ENCODE measurements at regions not wholly inside any gene's neighbourhood (a gene's known extent, or its start where the extent isn't known, plus 50 kb on each side); places are given as distances from the start of the nearest gene placed in this dataset.
A peak's percentile ranks its signal among the peaks of the same experiment; 100 is the strongest.

DNA sequence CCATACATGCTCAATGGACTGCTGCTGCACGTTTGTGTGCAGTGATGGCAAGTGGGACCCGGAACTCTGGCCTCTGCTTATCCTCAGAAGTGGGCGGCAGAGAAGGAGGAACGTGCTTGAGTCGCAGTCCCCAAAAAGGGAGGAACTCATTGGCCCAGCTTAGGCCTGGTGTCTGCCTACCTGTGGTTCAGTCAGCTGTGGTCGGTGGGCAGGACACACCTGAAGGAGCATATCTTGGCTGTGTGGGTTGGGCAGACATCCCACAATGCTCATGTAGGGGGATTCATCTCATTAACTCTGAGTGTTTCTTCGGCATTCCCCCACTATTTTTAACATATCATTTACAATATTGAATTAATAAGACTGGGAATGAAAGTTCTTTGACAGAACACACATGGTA lies 122.9 kb upstream of the IL12B start:
- Mint-ChIP-seq H3K27ac (no peak overlapping the region), H3K27me3 (peaks cover 0 to 67% (median 4%) of the 10 kb centered on the region in 5 donors), H3K36me3 (no peaks in the 10 kb centered on the region), H3K4me3 (no peak overlapping the region), H3K4me1 (peaks cover 0 to 21% (median 0%) of the 10 kb centered on the region in 7 donors), H3K9me3 (no peaks in the 10 kb centered on the region)
- no peaks in the 10 kb centered on the region for H3K27me3 ChIP-seq (ENCODE audit: control insufficient read depth in 2 of 2, insufficient read depth in 2 of 2, low read length in 2 of 2)
- H3K9me3 ChIP-seq (ENCODE audit: control insufficient read depth in 2 of 3, low read length in 3 of 3): no peaks in the 10 kb centered on the region
- H3K4me1 ChIP-seq (ENCODE audit: control insufficient read depth in 2 of 2, insufficient read depth in 2 of 2, low read length in 2 of 2): no peaks in the 10 kb centered on the region
- no peak for DNase-seq
- ChIA-PET CTCF (no interaction called here), POLR2A (interaction anchor here (0.7 kb wide), 1 partner anchor 223 kb away, joined by 3 read pairs; no protein-coding TSS in a partner anchor)
- no peaks in the 10 kb centered on the region for H3K36me3 ChIP-seq (ENCODE audit: control insufficient read depth in 2 of 3, insufficient read depth in 3 of 3, low read length in 3 of 3)
- intact Hi-C loops (cut with micrococcal nuclease): loop anchor here in 1 of 2 donors (10.0 kb wide), 1 partner anchor 322 kb away; no protein-coding TSS in a partner anchor
- no peak overlapping the region for H3K4me3 ChIP-seq (ENCODE audit: low read length)
- ATAC-seq: no peak
- H3K27ac ChIP-seq (ENCODE audit: low read depth, low read length): no peak overlapping the region

DNA sequence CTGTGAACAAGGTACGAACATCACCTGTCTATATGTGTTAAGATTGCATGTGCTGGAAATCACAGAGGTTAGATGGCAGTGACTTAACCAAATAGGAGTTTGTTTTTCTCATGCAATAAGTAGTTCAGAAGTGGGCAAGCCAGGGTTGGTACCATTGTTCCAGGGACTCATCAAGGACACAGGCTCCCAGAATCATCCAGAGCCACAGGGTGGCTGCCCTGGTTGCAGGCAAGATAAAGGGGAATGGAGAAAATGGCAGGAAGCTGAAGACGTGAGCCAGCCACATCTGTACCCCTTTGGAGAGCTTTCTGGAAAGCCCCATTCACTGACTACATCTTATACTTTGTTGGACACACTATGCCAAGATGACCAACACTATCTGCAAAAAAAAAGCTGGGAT lies 126.0 kb upstream of the IL12B start:
- no peak for ATAC-seq
- H3K4me3 Mint-ChIP-seq: no peak overlapping the region
- Histone ChIP-seq H3K27ac (ENCODE audit: low read depth, low read length) (no peak overlapping the region), H3K4me1 (ENCODE audit: control insufficient read depth in 2 of 2, insufficient read depth in 2 of 2, low read length in 2 of 2) (no peaks in the 10 kb centered on the region), H3K36me3 (ENCODE audit: control insufficient read depth in 2 of 3, insufficient read depth in 3 of 3, low read length in 3 of 3) (no peaks in the 10 kb centered on the region), H3K9me3 (ENCODE audit: control insufficient read depth in 2 of 3, low read length in 3 of 3) (no peaks in the 10 kb centered on the region), H3K4me3 (ENCODE audit: low read length) (no peak overlapping the region), H3K27me3 (ENCODE audit: control insufficient read depth in 2 of 2, insufficient read depth in 2 of 2, low read length in 2 of 2) (no peaks in the 10 kb centered on the region)
- peaks cover 0 to 70% (median 4%) of the 10 kb centered on the region in 5 donors for H3K27me3 Mint-ChIP-seq
- H3K27ac Mint-ChIP-seq: peak overlapping the region in 1 of 9 donors; percentile 27
- H3K36me3 Mint-ChIP-seq: no peaks in the 10 kb centered on the region
- H3K4me1 Mint-ChIP-seq: peaks cover 0 to 40% (median 0%) of the 10 kb centered on the region in 7 donors
- ChIA-PET CTCF (no interaction called here), POLR2A (no interaction called here)
- H3K9me3 Mint-ChIP-seq: peaks cover 0 to 5% (median 0%) of the 10 kb centered on the region in 11 donors
- no peak for DNase-seq
- intact Hi-C loops (cut with micrococcal nuclease): loop anchor here in 1 of 2 donors (1.0 to 10.0 kb wide), 3 partner anchors 44 to 319 kb away; no protein-coding TSS in a partner anchor

GRCh38 chr5:159456722-159457465 lies 126.6 kb upstream of the IL12B start:
- Mint-ChIP-seq H3K27me3 (peaks cover 0 to 70% (median 4%) of the 10 kb centered on the region in 5 donors), H3K36me3 (no peaks in the 10 kb centered on the region), H3K4me1 (peaks cover 0 to 40% (median 0%) of the 10 kb centered on the region in 7 donors), H3K4me3 (no peak overlapping the region), H3K27ac (no peak overlapping the region), H3K9me3 (peaks cover 0 to 5% (median 0%) of the 10 kb centered on the region in 11 donors)
- Histone ChIP-seq H3K9me3 (ENCODE audit: control insufficient read depth in 2 of 3, low read length in 3 of 3) (no peaks in the 10 kb centered on the region), H3K27me3 (ENCODE audit: control insufficient read depth in 2 of 2, insufficient read depth in 2 of 2, low read length in 2 of 2) (no peaks in the 10 kb centered on the region), H3K4me3 (ENCODE audit: low read length) (no peak overlapping the region), H3K36me3 (ENCODE audit: control insufficient read depth in 2 of 3, insufficient read depth in 3 of 3, low read length in 3 of 3) (no peaks in the 10 kb centered on the region), H3K27ac (ENCODE audit: low read depth, low read length) (no peak overlapping the region), H3K4me1 (ENCODE audit: control insufficient read depth in 2 of 2, insufficient read depth in 2 of 2, low read length in 2 of 2) (no peaks in the 10 kb centered on the region)
- ChIA-PET POLR2A (interaction anchor here (1.0 kb wide), 1 partner anchor 267 kb away, joined by 3 read pairs; no protein-coding TSS in a partner anchor), CTCF (no interaction called here)
- ATAC-seq (peak; percentile 50), DNase-seq (peak in 1 of 9 donors; percentile 56)
- intact Hi-C loops (cut with micrococcal nuclease): loop anchor here in 1 of 2 donors (1.0 to 10.0 kb wide), 3 partner anchors 45 to 318 kb away; no protein-coding TSS in a partner anchor

DNA sequence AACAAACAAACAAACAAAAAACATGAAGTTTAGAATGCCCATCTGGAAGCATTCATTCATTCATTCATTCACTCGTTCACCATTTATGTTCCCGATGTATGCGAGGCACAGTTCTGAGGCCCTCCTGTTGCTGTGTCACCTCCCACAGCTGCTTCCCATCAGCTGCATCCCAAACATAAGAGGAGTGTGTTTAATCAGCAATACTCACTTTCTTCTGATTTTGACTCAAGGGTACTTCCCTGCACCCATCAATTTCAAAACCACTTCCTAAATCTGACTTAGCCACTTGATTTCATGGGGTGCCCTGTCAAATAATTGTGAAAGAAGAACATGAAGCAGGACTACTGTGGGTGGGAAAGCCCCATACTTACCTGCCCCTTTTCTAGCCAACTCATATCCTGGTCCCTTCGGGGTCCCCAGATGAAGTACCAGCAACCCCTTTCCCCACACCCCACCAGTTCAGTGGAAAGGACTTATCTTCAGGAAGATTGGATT lies 128.0 kb upstream of the IL12B start:
- H3K36me3 ChIP-seq (ENCODE audit: control insufficient read depth in 2 of 3, insufficient read depth in 3 of 3, low read length in 3 of 3): no peaks in the 10 kb centered on the region
- peak; percentile 51 for ATAC-seq
- intact Hi-C loops (cut with micrococcal nuclease): loop anchor here in 1 of 2 donors (5.0 to 10.0 kb wide), 2 partner anchors 121 to 317 kb away; no protein-coding TSS in a partner anchor
- Mint-ChIP-seq H3K27ac (peak overlapping the region in 1 of 9 donors; percentile 35), H3K4me1 (peaks cover 0 to 40% (median 0%) of the 10 kb centered on the region in 7 donors), H3K36me3 (no peaks in the 10 kb centered on the region), H3K9me3 (peaks cover 0 to 5% (median 0%) of the 10 kb centered on the region in 11 donors), H3K27me3 (peaks cover 0 to 75% (median 0%) of the 10 kb centered on the region in 5 donors), H3K4me3 (no peak overlapping the region)
- ChIA-PET POLR2A (no interaction called here), CTCF (no interaction called here)
- peak in 1 of 9 donors; percentile 45 for DNase-seq
- no peak overlapping the region for H3K4me3 ChIP-seq (ENCODE audit: low read length)
- H3K9me3 ChIP-seq (ENCODE audit: control insufficient read depth in 2 of 3, low read length in 3 of 3): no peaks in the 10 kb centered on the region
- no peaks in the 10 kb centered on the region for H3K27me3 ChIP-seq (ENCODE audit: control insufficient read depth in 2 of 2, insufficient read depth in 2 of 2, low read length in 2 of 2)
- H3K27ac ChIP-seq (ENCODE audit: low read depth, low read length): no peak overlapping the region
- H3K4me1 ChIP-seq (ENCODE audit: control insufficient read depth in 2 of 2, insufficient read depth in 2 of 2, low read length in 2 of 2): no peaks in the 10 kb centered on the region

DNA sequence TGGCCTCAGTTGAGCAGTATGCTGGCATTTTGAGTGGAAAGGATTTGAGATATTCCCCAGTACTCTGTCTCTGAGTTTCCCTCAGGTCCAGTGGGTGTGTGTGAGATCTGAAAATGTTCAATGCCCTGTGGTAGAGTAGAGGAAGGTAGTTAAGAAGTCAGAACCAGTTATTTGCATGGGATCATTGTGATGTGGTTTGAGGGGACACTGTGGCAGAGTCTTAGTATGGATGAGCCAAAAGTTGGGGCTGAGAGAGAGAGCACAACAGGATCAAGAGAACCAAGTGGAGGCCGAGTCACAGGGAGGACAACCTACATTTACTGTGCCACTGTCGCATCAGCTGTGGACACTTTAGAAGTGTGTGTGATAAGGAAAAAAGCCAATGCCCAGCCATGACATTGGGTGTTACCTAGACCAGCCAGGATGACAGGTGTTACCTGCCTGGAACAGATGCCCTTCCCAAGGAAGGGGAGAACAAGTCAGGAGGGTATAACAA lies 128.9 kb upstream of the IL12B start:
- Mint-ChIP-seq H3K27ac (no peak overlapping the region), H3K36me3 (no peaks in the 10 kb centered on the region), H3K9me3 (peaks cover 0 to 5% (median 0%) of the 10 kb centered on the region in 11 donors), H3K4me3 (no peak overlapping the region), H3K27me3 (peaks cover 0 to 69% (median 0%) of the 10 kb centered on the region in 5 donors), H3K4me1 (peaks cover 0 to 40% (median 0%) of the 10 kb centered on the region in 7 donors)
- ChIA-PET CTCF (no interaction called here), POLR2A (no interaction called here)
- Histone ChIP-seq H3K36me3 (ENCODE audit: control insufficient read depth in 2 of 3, insufficient read depth in 3 of 3, low read length in 3 of 3) (no peaks in the 10 kb centered on the region), H3K27me3 (ENCODE audit: control insufficient read depth in 2 of 2, insufficient read depth in 2 of 2, low read length in 2 of 2) (no peaks in the 10 kb centered on the region), H3K9me3 (ENCODE audit: control insufficient read depth in 2 of 3, low read length in 3 of 3) (no peaks in the 10 kb centered on the region), H3K4me3 (ENCODE audit: low read length) (no peak overlapping the region), H3K4me1 (ENCODE audit: control insufficient read depth in 2 of 2, insufficient read depth in 2 of 2, low read length in 2 of 2) (no peaks in the 10 kb centered on the region), H3K27ac (ENCODE audit: low read depth, low read length) (no peak overlapping the region)
- intact Hi-C loops (cut with micrococcal nuclease): loop anchor here in 1 of 2 donors (5.0 to 10.0 kb wide), 2 partner anchors 122 to 316 kb away; no protein-coding TSS in a partner anchor
- DNase-seq (no peak), ATAC-seq (no peak)

- ATAC-seq (peak; percentile 53), DNase-seq (no peak)
- peaks cover 0 to 40% (median 0%) of the 10 kb centered on the region in 7 donors for H3K4me1 Mint-ChIP-seq
- H3K9me3 Mint-ChIP-seq: peaks cover 0 to 5% (median 0%) of the 10 kb centered on the region in 11 donors
- H3K4me3 Mint-ChIP-seq: no peak overlapping the region
- ChIA-PET POLR2A (no interaction called here), CTCF (no interaction called here)
- peaks cover 0 to 64% (median 0%) of the 10 kb centered on the region in 5 donors for H3K27me3 Mint-ChIP-seq
- Histone ChIP-seq H3K9me3 (ENCODE audit: control insufficient read depth in 2 of 3, low read length in 3 of 3) (no peaks in the 10 kb centered on the region), H3K4me1 (ENCODE audit: control insufficient read depth in 2 of 2, insufficient read depth in 2 of 2, low read length in 2 of 2) (no peaks in the 10 kb centered on the region), H3K4me3 (ENCODE audit: low read length) (no peak overlapping the region), H3K27ac (ENCODE audit: low read depth, low read length) (no peak overlapping the region), H3K36me3 (ENCODE audit: control insufficient read depth in 2 of 3, insufficient read depth in 3 of 3, low read length in 3 of 3) (no peaks in the 10 kb centered on the region), H3K27me3 (ENCODE audit: control insufficient read depth in 2 of 2, insufficient read depth in 2 of 2, low read length in 2 of 2) (no peaks in the 10 kb centered on the region)
- no peaks in the 10 kb centered on the region for H3K36me3 Mint-ChIP-seq
- intact Hi-C loops (cut with micrococcal nuclease): loop anchor here in 1 of 2 donors (5.0 to 10.0 kb wide), 2 partner anchors 123 to 315 kb away; no protein-coding TSS in a partner anchor
- no peak overlapping the region for H3K27ac Mint-ChIP-seq
Observed at GRCh38 chr5:159459951-159460538, 129.8 kb upstream of the IL12B start.
